H1 (cell line): ENCODE measurements at regions not wholly inside any gene's neighbourhood (a gene's known extent, or its start where the extent isn't known, plus 50 kb on each side); places are given as distances from the start of the nearest gene placed in this dataset.

Source experiments
- CBX5 ChIP-seq: fragments of 300-800, 300-1000 bp; sonication (generic); IDR thresholded peaks from 2 replicates; pipeline ENCODE4 v1.7.1; 2016; ENCODE audit warnings: antibody characterized with exemption, low read length, low read depth
- CHD7 ChIP-seq: fragments of 300-600 bp; sonication (generic); IDR thresholded peaks from 2 replicates; pipeline ENCODE4 v1.7.1; 2012; ENCODE audit warnings: low read length, moderate library complexity, mild to moderate bottlenecking, inconsistent platforms; ENCODE audit not compliant: insufficient replicate concordance
- GTF2F1 ChIP-seq: IDR thresholded peaks from 2 replicates; pipeline ENCODE4 v1.6.1; 2012; ENCODE audit warnings: low read depth, low read length, improper control_type of control experiment, borderline replicate concordance
- POLR2A ChIP-seq, 2 experiments: IDR thresholded peaks; 1 replicate in 1 of 2; 2 replicates in 1 of 2; pipeline ENCODE4 v1.6.1; 2011; ENCODE audit warnings: low read depth in 2 of 2, low read length in 2 of 2, mild to moderate bottlenecking in 2 of 2; ENCODE audit errors: control extremely low read depth in 1 of 2
- POLR2AphosphoS5 ChIP-seq: IDR thresholded peaks from 2 replicates; pipeline ENCODE4 v1.6.1; 2011; ENCODE audit warnings: low read depth, low read length
- TAF1 ChIP-seq: IDR thresholded peaks from 2 replicates; pipeline ENCODE4 v1.6.1; 2011; ENCODE audit warnings: mild to moderate bottlenecking, low read depth, low read length
- TCF12 ChIP-seq: IDR thresholded peaks from 2 replicates; pipeline ENCODE4 v1.6.1; 2011; ENCODE audit warnings: low read depth, mild to moderate bottlenecking, low read length
- TF ChIP-seq, protein P1 (sequence below), 3 experiments: IDR thresholded peaks; 1 replicate in 2 of 3; 2 replicates in 1 of 3; pipeline versions ENCODE4 v1.5.1 to v1.6.1; 2011; ENCODE audit warnings: low read length in 3 of 3, mild to moderate bottlenecking in 3 of 3, inconsistent platforms in 2 of 3, low read depth in 1 of 3, moderate library complexity in 1 of 3; ENCODE audit not compliant: insufficient read depth in 1 of 3; ENCODE audit errors: control extremely low read depth in 1 of 3

DNA sequence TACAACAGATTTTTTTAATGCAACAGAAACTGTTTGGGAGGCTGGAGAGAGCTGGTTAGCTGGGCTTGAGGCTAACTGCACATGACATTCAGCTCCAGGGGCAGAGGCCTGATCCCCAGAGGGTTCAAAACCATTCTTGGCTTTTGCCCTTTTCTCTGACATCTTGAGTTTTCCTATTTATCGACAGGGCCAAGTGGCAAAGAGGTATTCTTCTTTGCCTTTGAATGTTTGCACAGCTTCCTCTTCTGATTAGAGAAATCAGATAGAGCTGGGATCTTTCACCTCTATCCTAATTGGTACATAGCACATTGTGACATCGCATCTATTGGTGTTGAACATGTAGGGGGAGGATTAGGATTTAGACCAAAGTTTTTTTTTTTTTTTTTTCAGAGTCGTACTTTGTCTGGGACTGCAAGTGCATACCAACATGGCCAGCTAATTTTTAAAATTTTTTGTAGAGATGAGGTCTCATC lies 143.7 kb downstream of the ACTBL2 start:
- TF ChIP-seq TCF12 (no peak), GTF2F1 (no peak), POLR2AphosphoS5 (no peak), POLR2A (IDR thresholded peaks at IDR 0.05; ENCODE audit: control extremely low read depth in 1 of 2, low read depth in 2 of 2, low read length in 2 of 2) (no peak), TAF1 (no peak), CBX5 (no peak), CHD7 (no peak)
- TF ChIP-seq, protein P1, sequence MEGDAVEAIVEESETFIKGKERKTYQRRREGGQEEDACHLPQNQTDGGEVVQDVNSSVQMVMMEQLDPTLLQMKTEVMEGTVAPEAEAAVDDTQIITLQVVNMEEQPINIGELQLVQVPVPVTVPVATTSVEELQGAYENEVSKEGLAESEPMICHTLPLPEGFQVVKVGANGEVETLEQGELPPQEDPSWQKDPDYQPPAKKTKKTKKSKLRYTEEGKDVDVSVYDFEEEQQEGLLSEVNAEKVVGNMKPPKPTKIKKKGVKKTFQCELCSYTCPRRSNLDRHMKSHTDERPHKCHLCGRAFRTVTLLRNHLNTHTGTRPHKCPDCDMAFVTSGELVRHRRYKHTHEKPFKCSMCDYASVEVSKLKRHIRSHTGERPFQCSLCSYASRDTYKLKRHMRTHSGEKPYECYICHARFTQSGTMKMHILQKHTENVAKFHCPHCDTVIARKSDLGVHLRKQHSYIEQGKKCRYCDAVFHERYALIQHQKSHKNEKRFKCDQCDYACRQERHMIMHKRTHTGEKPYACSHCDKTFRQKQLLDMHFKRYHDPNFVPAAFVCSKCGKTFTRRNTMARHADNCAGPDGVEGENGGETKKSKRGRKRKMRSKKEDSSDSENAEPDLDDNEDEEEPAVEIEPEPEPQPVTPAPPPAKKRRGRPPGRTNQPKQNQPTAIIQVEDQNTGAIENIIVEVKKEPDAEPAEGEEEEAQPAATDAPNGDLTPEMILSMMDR (IDR thresholded peaks at IDR 0.05; ENCODE audit: control extremely low read depth in 1 of 3, insufficient read depth in 1 of 3, low read depth in 1 of 3, low read length in 3 of 3): no peak
